Small intestine (tissue), 7 donors: ENCODE measurements at regions not wholly inside any gene's neighbourhood (a gene's known extent, or its start where the extent isn't known, plus 50 kb on each side); places are given as distances from the start of the nearest gene placed in this dataset.
"Not testable (repeated sequence)": the region's sequence is repeated elsewhere in the genome, so short reads cannot be mapped to it uniquely, and the experiment has no call there.

Experiments
- DNase-seq, 2 donors: peaks; one replicate each; pipeline versions ENCODE4 v3.0.0 to v3.0.0-alpha.2; 2013
- FAIRE-seq: peaks from 2 replicates; lab custom pipeline; 2012; peaks lifted over from hg19 to GRCh38; lab: Jason Lieb, UNC
- H3K27ac ChIP-seq, 3 donors: one replicate each; pipeline ENCODE4 v1.5.1; 2013; ENCODE audit warnings: low read length in 2 of 3, mild to moderate bottlenecking in 2 of 3, control low read depth in 1 of 3, inconsistent platforms in 1 of 3, low read depth in 1 of 3, moderate library complexity in 1 of 3
- H3K27me3 ChIP-seq, 3 donors: one replicate each; pipeline ENCODE4 v1.6.1; 2013; ENCODE audit warnings: low read length in 3 of 3, inconsistent platforms in 1 of 3; ENCODE audit not compliant: control insufficient read depth in 3 of 3, insufficient read depth in 3 of 3
- H3K36me3 ChIP-seq, 3 donors: one replicate each; pipeline ENCODE4 v1.6.1; 2013; ENCODE audit warnings: low read length in 3 of 3, inconsistent platforms in 1 of 3, low read depth in 1 of 3, mild to moderate bottlenecking in 1 of 3, moderate library complexity in 1 of 3; ENCODE audit not compliant: control insufficient read depth in 3 of 3, insufficient read depth in 2 of 3
- H3K4me1 ChIP-seq, 3 donors: one replicate each; pipeline ENCODE4 v1.6.1; 2013; ENCODE audit warnings: low read length in 2 of 3, inconsistent platforms in 1 of 3, low read depth in 1 of 3, mild to moderate bottlenecking in 1 of 3, moderate library complexity in 1 of 3; ENCODE audit not compliant: control insufficient read depth in 3 of 3, insufficient read depth in 2 of 3
- H3K4me3 ChIP-seq, 3 donors: one replicate each; pipeline ENCODE4 v1.5.1; 2013; ENCODE audit warnings: low read length in 3 of 3, control low read depth in 1 of 3, inconsistent platforms in 1 of 3, low read depth in 1 of 3, mild to moderate bottlenecking in 1 of 3, moderate library complexity in 1 of 3
- H3K9me3 ChIP-seq, 2 donors: one replicate each; pipeline ENCODE4 v1.6.1; 2013; ENCODE audit warnings: low read depth in 1 of 2, low read length in 1 of 2; ENCODE audit not compliant: control insufficient read depth in 2 of 2, insufficient read depth in 1 of 2
- WGBS, 3 donors: extraction: QIAGEN DNeasy Blood & Tissue Kit; methylation state at CpG; one replicate each; pipeline ENCODE4 v1.1.7; 2013; 5-methylcytosine and 5-hydroxymethylcytosine counted together
- donor health status: healthy with polysubstance abuse.
- donor health status: control.
- donor health status: control.
- donor health status: Bipolar disorder and iron deficiency.
- donor health status: healthy.

GRCh38 chr12:9319044-9319841, 111.0 kb upstream of the PZP start:
- Histone ChIP-seq H3K4me1 (no peaks in the 10 kb centered on the region), H3K36me3 (no peaks in the 10 kb centered on the region), H3K9me3 (no peaks in the 10 kb centered on the region), H3K4me3 (no peak overlapping the region), H3K27ac (no peak overlapping the region), H3K27me3 (no peaks in the 10 kb centered on the region)
- DNase-seq (no peak), FAIRE-seq (no peak)
- 73 to 77% (median 76%) methylated on average over 8 of the region's 8 CpGs for WGBS, 3 donors

GRCh38 chr12:9313479-9313878, 105.3 kb upstream of the PZP start:
- peak overlapping the region in 2 of 3 donors; percentile 27 to 32 for H3K27ac ChIP-seq
- peaks cover 0 to 12% (median 0%) of the 10 kb centered on the region in 3 donors for H3K36me3 ChIP-seq
- H3K27me3 ChIP-seq, H3K4me3 ChIP-seq, FAIRE-seq, H3K4me1 ChIP-seq, DNase-seq, H3K9me3 ChIP-seq: not testable (repeated sequence)
- 22 to 66% (median 44%) methylated on average over 5 of the region's 6 CpGs for WGBS, 3 donors

GRCh38 chr12:9312406-9313392, 104.5 kb upstream of the PZP start:
- WGBS, 3 donors, result 67 to 75% (median 68%) methylated on average over 10 to 20 of the region's 28 CpGs
- FAIRE-seq, H3K9me3 ChIP-seq, H3K4me1 ChIP-seq, H3K27me3 ChIP-seq, DNase-seq, H3K4me3 ChIP-seq: not testable (repeated sequence)
- peak overlapping the region in 2 of 3 donors; percentile 27 to 32 for H3K27ac ChIP-seq
- peaks cover 0 to 12% (median 0%) of the 10 kb centered on the region in 3 donors for H3K36me3 ChIP-seq

- not testable (repeated sequence) for H3K4me1 ChIP-seq, H3K9me3 ChIP-seq, H3K27me3 ChIP-seq, DNase-seq, FAIRE-seq, H3K4me3 ChIP-seq, H3K27ac ChIP-seq
- H3K36me3 ChIP-seq, result peaks cover 0 to 15% (median 0%) of the 10 kb centered on the region in 3 donors
- 83 to 87% (median 86%) methylated on average over 9 to 10 of the region's 10 CpGs for WGBS, 3 donors
Measured at GRCh38 chr12:9311454-9311853, 103.3 kb upstream of the PZP start.

GRCh38 chr12:9310645-9311044, 102.5 kb upstream of the PZP start:
- not testable (repeated sequence) for DNase-seq, H3K27ac ChIP-seq, H3K27me3 ChIP-seq, H3K4me1 ChIP-seq, FAIRE-seq, H3K9me3 ChIP-seq, H3K4me3 ChIP-seq
- H3K36me3 ChIP-seq, result peaks cover 0 to 15% (median 0%) of the 10 kb centered on the region in 3 donors
- 85 to 97% (median 86%) methylated on average over 4 to 7 of the region's 7 CpGs for WGBS, 3 donors

- FAIRE-seq, H3K27ac ChIP-seq, DNase-seq, H3K9me3 ChIP-seq, H3K27me3 ChIP-seq, H3K4me1 ChIP-seq, H3K4me3 ChIP-seq: not testable (repeated sequence)
- 75 to 77% (median 76%) methylated on average over 10 to 12 of the region's 12 CpGs for WGBS, 3 donors
- peaks cover 0 to 17% (median 0%) of the 10 kb centered on the region in 3 donors for H3K36me3 ChIP-seq
Measured at GRCh38 chr12:9309749-9310148, 101.6 kb upstream of the PZP start.

GRCh38 chr12:9308745-9309144, 100.5 kb upstream of the PZP start:
- not testable (repeated sequence) for DNase-seq, H3K4me1 ChIP-seq, H3K27me3 ChIP-seq, H3K9me3 ChIP-seq, H3K27ac ChIP-seq, FAIRE-seq, H3K4me3 ChIP-seq
- no CpG with 5 or more reads among the region's 2 CpGs for WGBS, 3 donors
- peaks cover 0 to 17% (median 0%) of the 10 kb centered on the region in 3 donors for H3K36me3 ChIP-seq

- H3K27me3 ChIP-seq, H3K9me3 ChIP-seq, H3K4me3 ChIP-seq, H3K4me1 ChIP-seq, FAIRE-seq, DNase-seq, H3K27ac ChIP-seq: not testable (repeated sequence)
- WGBS, 3 donors, result 96 to 100% (median 99%) methylated on average over 8 to 10 of the region's 10 CpGs
- peaks cover 0 to 17% (median 0%) of the 10 kb centered on the region in 3 donors for H3K36me3 ChIP-seq
Measured at GRCh38 chr12:9308163-9308562, 100.0 kb upstream of the PZP start.
